ENCODE measurements at regions not wholly inside any gene's neighbourhood (a gene's known extent, or its start where the extent isn't known, plus 50 kb on each side); places are given as distances from the start of the nearest gene placed in this dataset.

DNA sequence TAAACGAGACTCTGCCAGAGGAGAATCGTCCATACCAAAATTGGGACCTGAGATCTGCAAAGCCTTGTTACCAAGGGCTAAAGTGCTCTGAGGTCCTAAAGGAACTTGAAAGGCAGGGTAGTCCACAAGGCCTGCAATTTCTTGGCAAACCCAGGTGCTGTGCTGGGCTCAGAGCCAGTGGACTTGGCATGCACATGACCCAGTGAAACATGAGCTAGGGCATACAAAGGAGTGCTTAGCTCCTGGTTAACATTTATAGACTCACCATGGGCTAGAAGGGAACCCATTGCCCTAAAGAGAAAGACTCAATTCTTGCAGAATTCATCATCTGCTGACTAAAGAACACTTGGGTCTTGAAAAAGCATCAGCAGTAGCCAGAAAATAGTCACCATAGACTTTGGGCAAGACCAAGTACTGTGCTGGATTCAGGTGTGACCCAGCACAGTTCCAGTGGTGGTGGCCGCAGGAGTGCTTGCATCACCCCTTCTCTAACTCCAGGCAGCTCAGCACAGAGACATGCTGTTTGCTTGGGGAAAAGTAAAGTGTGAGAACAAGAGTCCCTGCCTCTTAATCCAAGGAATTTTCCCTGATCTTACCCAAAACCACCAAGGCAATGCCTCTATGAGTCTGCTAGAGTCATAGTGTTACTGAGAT is 1069.4 kb upstream of the ADGRL2 start:
- H3K27me3 ChIP-seq (ENCODE audit: control insufficient read depth in 2 of 2, insufficient read depth in 2 of 2, low read length in 2 of 2): no peaks in the 10 kb centered on the region
- no peaks in the 10 kb centered on the region for H3K4me1 ChIP-seq (ENCODE audit: control insufficient read depth in 1 of 2, insufficient read depth in 2 of 2, low read length in 2 of 2)
- Mint-ChIP-seq H3K36me3 (no peaks in the 10 kb centered on the region), H3K4me3 (no peak overlapping the region), H3K4me1 (no peaks in the 10 kb centered on the region), H3K27ac (no peak overlapping the region), H3K9me3 (peaks cover 0 to 18% (median 9%) of the 10 kb centered on the region in 7 donors), H3K27me3 (ENCODE audit: low read depth in 3 of 3) (no peaks in the 10 kb centered on the region)
- no peaks in the 10 kb centered on the region for H4K20me1 ChIP-seq (ENCODE audit: insufficient read depth, low read length)
- H3K9ac ChIP-seq (ENCODE audit: insufficient read depth, low read length, poor library complexity, severe bottlenecking): no peak overlapping the region
- TF ChIP-seq, protein P1, sequence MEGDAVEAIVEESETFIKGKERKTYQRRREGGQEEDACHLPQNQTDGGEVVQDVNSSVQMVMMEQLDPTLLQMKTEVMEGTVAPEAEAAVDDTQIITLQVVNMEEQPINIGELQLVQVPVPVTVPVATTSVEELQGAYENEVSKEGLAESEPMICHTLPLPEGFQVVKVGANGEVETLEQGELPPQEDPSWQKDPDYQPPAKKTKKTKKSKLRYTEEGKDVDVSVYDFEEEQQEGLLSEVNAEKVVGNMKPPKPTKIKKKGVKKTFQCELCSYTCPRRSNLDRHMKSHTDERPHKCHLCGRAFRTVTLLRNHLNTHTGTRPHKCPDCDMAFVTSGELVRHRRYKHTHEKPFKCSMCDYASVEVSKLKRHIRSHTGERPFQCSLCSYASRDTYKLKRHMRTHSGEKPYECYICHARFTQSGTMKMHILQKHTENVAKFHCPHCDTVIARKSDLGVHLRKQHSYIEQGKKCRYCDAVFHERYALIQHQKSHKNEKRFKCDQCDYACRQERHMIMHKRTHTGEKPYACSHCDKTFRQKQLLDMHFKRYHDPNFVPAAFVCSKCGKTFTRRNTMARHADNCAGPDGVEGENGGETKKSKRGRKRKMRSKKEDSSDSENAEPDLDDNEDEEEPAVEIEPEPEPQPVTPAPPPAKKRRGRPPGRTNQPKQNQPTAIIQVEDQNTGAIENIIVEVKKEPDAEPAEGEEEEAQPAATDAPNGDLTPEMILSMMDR (IDR thresholded peaks at IDR 0.05): no peak
- no peak overlapping the region for H3K27ac ChIP-seq (ENCODE audit: low read depth in 1 of 2, low read length in 2 of 2)
- 77% methylated on average over 2 of the region's 3 CpGs for WGBS (ENCODE audit: insufficient coverage)
- no peak overlapping the region for H2AFZ ChIP-seq (ENCODE audit: insufficient read depth, low read depth, low read length, poor library complexity, severe bottlenecking)
- H3K36me3 ChIP-seq (replicated peaks in 1 of 2; ENCODE audit: control insufficient read depth in 1 of 2, insufficient read depth in 2 of 2, low read length in 2 of 2): no peaks in the 10 kb centered on the region
- no peak overlapping the region for H3K4me3 ChIP-seq (replicated peaks in 1 of 3; ENCODE audit: low read depth in 2 of 3, low read length in 3 of 3)
- no peaks in the 10 kb centered on the region for H3K79me2 ChIP-seq (ENCODE audit: insufficient read depth, low read length)
- peaks cover 10 to 12% of the 10 kb centered on the region in 2 donors for H3K9me3 ChIP-seq (replicated peaks in 1 of 2; ENCODE audit: control insufficient read depth in 1 of 2, insufficient read depth in 1 of 2, low read length in 2 of 2)
- DNase-seq: no peak
- H3K4me2 ChIP-seq (replicated peaks; ENCODE audit: extremely low read depth, low read length, poor library complexity, severe bottlenecking): no peak overlapping the region
- intact Hi-C loops (cut with micrococcal nuclease): no loop called here

DNA sequence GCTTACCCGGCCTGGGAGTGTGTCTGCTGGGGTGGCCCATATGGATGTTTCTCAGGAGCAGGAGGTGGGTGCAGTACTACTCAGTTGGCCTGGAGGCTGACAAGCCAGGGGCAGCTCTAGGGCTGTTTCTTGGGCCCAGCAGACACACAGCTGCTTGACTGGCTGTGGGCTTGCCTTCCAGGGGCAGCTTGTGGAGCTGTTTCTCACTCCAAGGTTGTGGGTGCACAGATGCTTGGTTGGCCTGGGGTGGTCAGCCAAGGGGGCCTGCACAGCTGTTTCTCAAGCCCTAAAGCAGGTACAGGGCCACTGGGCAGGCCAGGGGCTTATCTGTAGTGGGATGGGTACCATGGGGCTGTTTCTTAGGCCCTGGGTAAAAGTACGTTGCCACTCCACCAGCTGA is 1078.1 kb upstream of the ADGRL2 start:
- Histone ChIP-seq H3K4me3 (replicated peaks in 1 of 3; ENCODE audit: low read depth in 2 of 3, low read length in 3 of 3) (no peak overlapping the region), H2AFZ (ENCODE audit: insufficient read depth, low read depth, low read length, poor library complexity, severe bottlenecking) (no peak overlapping the region), H4K20me1 (ENCODE audit: insufficient read depth, low read length) (no peaks in the 10 kb centered on the region), H3K4me2 (replicated peaks; ENCODE audit: extremely low read depth, low read length, poor library complexity, severe bottlenecking) (no peak overlapping the region), H3K27ac (ENCODE audit: low read depth in 1 of 2, low read length in 2 of 2) (no peak overlapping the region), H3K79me2 (ENCODE audit: insufficient read depth, low read length) (no peaks in the 10 kb centered on the region), H3K9ac (ENCODE audit: insufficient read depth, low read length, poor library complexity, severe bottlenecking) (no peak overlapping the region), H3K36me3 (replicated peaks in 1 of 2; ENCODE audit: control insufficient read depth in 1 of 2, insufficient read depth in 2 of 2, low read length in 2 of 2) (no peaks in the 10 kb centered on the region), H3K27me3 (ENCODE audit: control insufficient read depth in 2 of 2, insufficient read depth in 2 of 2, low read length in 2 of 2) (no peaks in the 10 kb centered on the region), H3K4me1 (ENCODE audit: control insufficient read depth in 1 of 2, insufficient read depth in 2 of 2, low read length in 2 of 2) (no peaks in the 10 kb centered on the region), H3K9me3 (replicated peaks in 1 of 2; ENCODE audit: control insufficient read depth in 1 of 2, insufficient read depth in 1 of 2, low read length in 2 of 2) (peaks cover 13 to 14% of the 10 kb centered on the region in 2 donors)
- H3K36me3 Mint-ChIP-seq: no peaks in the 10 kb centered on the region
- H3K4me1 Mint-ChIP-seq: no peaks in the 10 kb centered on the region
- WGBS (ENCODE audit: insufficient coverage): 89% methylated on average over 1 of the region's 2 CpGs
- H3K4me3 Mint-ChIP-seq: no peak overlapping the region
- peaks cover 3 to 24% (median 9%) of the 10 kb centered on the region in 7 donors for H3K9me3 Mint-ChIP-seq
- H3K27me3 Mint-ChIP-seq (ENCODE audit: low read depth in 3 of 3): peaks cover 0 to 2% (median 0%) of the 10 kb centered on the region in 3 donors
- no peak for DNase-seq
- TF ChIP-seq, protein P1 (IDR thresholded peaks at IDR 0.05): no peak
- no peak overlapping the region for H3K27ac Mint-ChIP-seq
- intact Hi-C loops (cut with micrococcal nuclease): no loop called here
